C4-2B (cell line): ENCODE measurements at regions not wholly inside any gene's neighbourhood (a gene's known extent, or its start where the extent isn't known, plus 50 kb on each side); places are given as distances from the start of the nearest gene placed in this dataset.

Experiments used
- H3K27ac ChIP-seq: fragments of 450-650 bp; 2 replicates; pipeline ENCODE4 v1.5.1; 2017
- ZFX ChIP-seq: fragments of 450-650 bp; IDR thresholded peaks from 2 replicates; pipeline ENCODE4 v1.6.1; 2017
- TF ChIP-seq, protein P1 (sequence below): fragments of 450-650 bp; conservative IDR thresholded peaks from 2 replicates; pipeline ENCODE4 v1.5.1; 2017; ENCODE audit warnings: mild to moderate bottlenecking

DNA sequence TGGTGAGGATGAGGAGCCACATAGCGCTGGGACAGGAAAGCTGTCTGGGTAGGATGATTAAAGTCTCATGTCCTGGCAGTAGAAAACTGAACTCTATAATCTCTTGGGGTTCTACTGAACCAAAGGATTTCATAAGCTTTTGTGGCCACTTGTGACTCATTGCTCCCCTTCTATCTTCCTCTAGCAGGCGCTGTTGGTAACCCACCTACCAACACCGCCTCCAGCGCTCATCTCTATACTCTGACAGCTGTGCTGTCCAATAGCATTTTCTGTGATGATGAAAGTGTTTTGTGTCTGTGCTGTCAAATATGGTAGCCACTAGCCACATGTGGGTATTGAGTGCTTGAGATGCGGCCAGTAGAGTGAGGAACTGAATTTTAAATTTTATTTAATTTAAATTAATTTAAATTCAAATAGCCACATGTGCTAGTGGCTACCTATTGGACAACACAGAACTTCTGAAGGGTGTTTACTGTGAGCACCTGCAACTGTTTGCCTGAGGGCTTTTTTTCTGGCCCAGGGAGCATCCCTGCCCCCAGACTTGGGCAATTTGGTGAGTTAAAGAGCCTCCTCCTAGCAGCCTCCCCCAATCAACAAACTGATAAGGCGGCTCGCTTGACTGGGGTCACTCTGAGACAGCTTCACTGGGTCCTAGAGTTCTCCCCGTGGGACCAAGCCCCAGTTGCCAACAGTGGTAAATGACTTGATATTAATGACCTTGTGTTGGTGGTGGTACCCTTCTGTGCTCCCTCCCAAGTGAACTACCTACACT, 169.2 kb upstream of the ATP6AP2 start:
- H3K27ac ChIP-seq = no peak overlapping the region
- TF ChIP-seq, protein P1, sequence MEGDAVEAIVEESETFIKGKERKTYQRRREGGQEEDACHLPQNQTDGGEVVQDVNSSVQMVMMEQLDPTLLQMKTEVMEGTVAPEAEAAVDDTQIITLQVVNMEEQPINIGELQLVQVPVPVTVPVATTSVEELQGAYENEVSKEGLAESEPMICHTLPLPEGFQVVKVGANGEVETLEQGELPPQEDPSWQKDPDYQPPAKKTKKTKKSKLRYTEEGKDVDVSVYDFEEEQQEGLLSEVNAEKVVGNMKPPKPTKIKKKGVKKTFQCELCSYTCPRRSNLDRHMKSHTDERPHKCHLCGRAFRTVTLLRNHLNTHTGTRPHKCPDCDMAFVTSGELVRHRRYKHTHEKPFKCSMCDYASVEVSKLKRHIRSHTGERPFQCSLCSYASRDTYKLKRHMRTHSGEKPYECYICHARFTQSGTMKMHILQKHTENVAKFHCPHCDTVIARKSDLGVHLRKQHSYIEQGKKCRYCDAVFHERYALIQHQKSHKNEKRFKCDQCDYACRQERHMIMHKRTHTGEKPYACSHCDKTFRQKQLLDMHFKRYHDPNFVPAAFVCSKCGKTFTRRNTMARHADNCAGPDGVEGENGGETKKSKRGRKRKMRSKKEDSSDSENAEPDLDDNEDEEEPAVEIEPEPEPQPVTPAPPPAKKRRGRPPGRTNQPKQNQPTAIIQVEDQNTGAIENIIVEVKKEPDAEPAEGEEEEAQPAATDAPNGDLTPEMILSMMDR = peak; percentile 20; the same call in 1 of the 2 replicates
- TF ChIP-seq ZFX = no peak

- H3K27ac ChIP-seq = no peak overlapping the region
- no peak for TF ChIP-seq ZFX
- TF ChIP-seq, protein P1 = no peak
Measured at GRCh38 chrX:40410859-40411258, 169.9 kb upstream of the ATP6AP2 start.

DNA sequence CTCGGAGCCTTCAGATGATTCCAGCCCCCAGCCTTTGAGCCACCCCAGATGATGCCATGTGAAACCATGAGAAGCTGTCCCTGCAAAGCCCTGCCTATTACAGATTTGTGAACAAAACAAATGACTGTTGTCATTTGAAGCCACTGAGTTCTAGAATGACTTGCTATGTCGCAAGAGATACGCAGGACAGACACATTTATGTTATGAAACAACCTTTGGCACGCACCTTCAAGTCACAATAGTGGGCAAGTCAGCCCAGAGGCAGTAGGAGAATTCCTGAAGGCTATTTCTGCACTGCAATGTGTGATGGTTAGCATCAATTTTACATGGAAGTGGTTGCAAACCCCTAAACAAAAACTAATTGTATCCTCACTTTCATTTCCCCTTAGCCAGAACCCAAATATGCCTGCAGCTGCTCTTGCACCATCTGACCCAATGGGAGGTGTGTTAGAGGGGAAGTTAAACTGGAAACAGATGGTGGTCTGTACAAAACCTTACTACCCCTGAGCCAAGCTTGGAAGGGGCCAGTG, 174.4 kb upstream of the ATP6AP2 start:
- TF ChIP-seq, protein P1 = no peak
- TF ChIP-seq ZFX = no peak

GRCh38 chrX:40405399-40405798, 175.4 kb upstream of the ATP6AP2 start:
- TF ChIP-seq, protein P1 = no peak
- no peak for TF ChIP-seq ZFX

More for the DNA sequence above, 174.4 kb upstream of the ATP6AP2 start:
- H3K27ac ChIP-seq = no peak overlapping the region

DNA sequence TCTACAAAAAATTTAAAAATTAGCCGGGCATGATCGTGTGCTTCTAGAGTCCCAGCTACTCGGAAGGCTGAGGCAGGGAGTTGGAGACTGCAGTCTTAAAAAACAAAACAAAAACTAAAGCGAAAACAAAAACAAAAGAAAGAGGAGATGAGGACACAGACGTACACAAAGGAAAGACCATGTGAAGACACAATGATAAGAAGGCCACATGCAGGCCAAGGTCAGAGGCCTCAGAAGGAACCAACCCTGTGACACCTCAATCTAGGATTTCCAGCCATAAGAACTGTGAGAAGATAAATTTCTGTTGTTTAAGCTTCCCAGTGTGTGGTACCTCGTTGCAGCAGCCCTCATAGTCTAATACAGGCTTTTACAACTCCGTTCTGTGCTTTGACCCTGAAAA, 177.0 kb upstream of the ATP6AP2 start:
- TF ChIP-seq, protein P1 = no peak
- no peak overlapping the region for H3K27ac ChIP-seq

More at GRCh38 chrX:40405399-40405798, 175.4 kb upstream of the ATP6AP2 start:
- H3K27ac ChIP-seq = no peak overlapping the region

DNA sequence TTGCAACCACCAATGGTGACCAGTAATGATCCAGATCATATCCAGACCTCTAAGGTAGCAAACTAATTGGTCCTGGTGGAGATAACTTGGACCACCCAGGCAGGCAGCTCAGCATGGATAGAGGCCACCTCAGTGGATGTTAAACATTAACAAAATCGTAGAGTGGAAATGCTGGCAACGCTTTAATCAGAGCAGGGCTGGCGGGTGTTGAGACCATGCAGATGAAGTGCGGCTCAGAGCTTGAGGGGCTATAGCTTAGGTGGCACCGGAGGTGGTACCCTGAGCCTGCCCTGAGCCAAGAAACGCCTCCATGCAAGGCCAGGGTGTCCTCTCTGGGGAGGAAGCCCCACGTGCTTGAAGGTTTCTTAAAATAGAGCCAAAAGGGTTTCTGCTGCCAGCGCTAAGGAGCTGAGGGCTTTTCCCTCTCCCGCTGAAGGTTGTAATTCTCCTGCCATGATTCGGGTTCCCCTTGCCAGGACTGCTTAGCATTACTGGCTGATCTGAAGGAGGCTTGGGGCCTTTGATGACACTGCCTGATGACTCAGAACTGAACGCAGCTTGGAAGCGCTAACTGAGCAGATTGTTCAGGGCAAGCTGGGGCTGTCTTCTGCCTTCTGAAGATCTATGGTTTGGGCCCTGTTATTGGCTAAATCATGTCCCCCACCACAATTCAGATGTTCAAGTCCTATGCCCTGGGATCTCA, 177.8 kb upstream of the ATP6AP2 start:
- TF ChIP-seq ZFX = no peak
- TF ChIP-seq, protein P1 = no peak
- H3K27ac ChIP-seq = no peak overlapping the region

DNA sequence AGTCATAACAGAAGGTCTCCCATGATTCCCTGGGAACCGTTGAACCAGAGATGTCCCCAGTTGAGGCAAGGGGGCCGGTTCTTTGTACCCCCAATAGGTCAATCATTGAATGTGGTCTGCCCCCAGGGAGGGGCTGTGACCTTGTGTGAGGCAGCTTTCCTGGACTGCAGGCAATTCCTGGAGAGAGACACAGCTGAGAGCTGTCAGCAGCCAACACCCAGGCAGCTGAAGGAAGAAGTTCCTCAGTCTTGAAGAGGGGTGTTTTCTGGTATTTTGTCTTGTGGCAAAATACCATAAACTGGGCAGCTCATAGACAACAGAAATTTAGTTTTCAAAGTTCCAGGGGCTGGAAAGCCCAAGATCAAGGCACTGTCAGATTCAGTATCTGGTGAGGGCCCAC, 185.7 kb upstream of the ATP6AP2 start:
- TF ChIP-seq ZFX = no peak
- TF ChIP-seq, protein P1 = no peak
- H3K27ac ChIP-seq = no peak overlapping the region
